OCI-LY3 (cell line): ENCODE measurements at regions not wholly inside any gene's neighbourhood (a gene's known extent, or its start where the extent isn't known, plus 50 kb on each side); places are given as distances from the start of the nearest gene placed in this dataset.

ENCODE experiments used
- CTCF ChIP-seq: fragments of 200-600, 300-600 bp; sonication (generic); IDR thresholded peaks from 2 replicates; pipeline ENCODE4 v1.5.1; 2014; ENCODE audit warnings: antibody characterized with exemption, low read length, low read depth
- EZH2phosphoT487 ChIP-seq: fragments of 200-600 bp; shearing (Covaris generic); IDR thresholded peaks from 2 replicates; pipeline ENCODE4 v1.6.1; 2018; ENCODE audit warnings: antibody characterized with exemption, mixed run types, low read depth

DNA sequence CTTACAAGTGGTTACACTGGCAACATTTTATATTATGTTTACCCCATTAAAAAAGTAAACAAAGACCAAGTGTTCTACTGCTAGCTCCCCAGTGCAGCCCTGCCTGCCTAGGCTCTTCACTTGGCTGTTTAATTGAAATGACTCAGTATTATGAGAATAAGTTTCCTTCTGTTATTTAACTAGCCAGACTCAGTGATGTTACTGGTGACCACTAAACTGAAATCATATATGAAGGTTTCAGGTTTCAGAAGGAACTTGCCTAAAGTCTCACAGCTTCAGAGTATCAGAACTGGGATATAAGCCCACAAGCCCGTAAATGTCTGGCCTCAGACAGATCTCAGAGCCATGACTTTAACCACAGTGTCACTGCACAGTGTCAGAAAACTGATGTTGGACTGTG, 66.8 kb upstream of the EXOC4 start:
- no peak for TF ChIP-seq CTCF
- TF ChIP-seq EZH2phosphoT487 = no peak
